Neural progenitor cell (in vitro differentiated cells): ENCODE measurements at regions not wholly inside any gene's neighbourhood (a gene's known extent, or its start where the extent isn't known, plus 50 kb on each side); places are given as distances from the start of the nearest gene placed in this dataset.

ENCODE experiments used
- DNase-seq: peaks from one replicate; pipeline ENCODE4 v3.0.0-alpha.2; 2016; ENCODE audit warnings: low spot score
- H2AFZ ChIP-seq: fragments of 200-600 bp; sonication (generic); replicated peaks from 2 replicates; pipeline ENCODE4 v1.6.1; 2016; ENCODE audit warnings: antibody characterized with exemption
- H3F3A ChIP-seq: fragments of 200-600 bp; sonication (generic); 2 replicates; pipeline ENCODE4 v1.6.1; 2016; ENCODE audit warnings: antibody characterized with exemption, low read depth
- H3K27ac ChIP-seq: fragments of 200-600 bp; sonication (generic); 2 replicates; pipeline ENCODE4 v1.5.1; 2016; ENCODE audit warnings: mild to moderate bottlenecking
- H3K27me3 ChIP-seq: fragments of 200-600 bp; sonication (generic); 2 replicates; pipeline ENCODE4 v1.6.1; 2016; ENCODE audit warnings: mild to moderate bottlenecking, moderate library complexity
- H3K36me3 ChIP-seq: fragments of 200-600 bp; sonication (generic); 2 replicates; pipeline ENCODE4 v1.5.1; 2016
- H3K4me1 ChIP-seq: fragments of 200-600 bp; sonication (generic); 2 replicates; pipeline ENCODE4 v1.6.1; 2016; ENCODE audit warnings: mixed run types
- H3K4me2 ChIP-seq: fragments of 200-600 bp; sonication (generic); 2 replicates; pipeline ENCODE4 v1.6.1; 2016
- H3K4me3 ChIP-seq: fragments of 200-600 bp; sonication (generic); 2 replicates; pipeline ENCODE4 v1.5.1; 2016
- H3K79me2 ChIP-seq: fragments of 200-600 bp; sonication (generic); 2 replicates; pipeline ENCODE4 v1.6.1; 2016; ENCODE audit warnings: low read depth
- H3K9ac ChIP-seq: fragments of 200-600 bp; sonication (generic); 2 replicates; pipeline ENCODE4 v1.6.1; 2016
- H3K9me3 ChIP-seq: fragments of 200-600 bp; sonication (generic); 2 replicates; pipeline ENCODE4 v1.5.1; 2016; ENCODE audit warnings: low read depth
- H4K20me1 ChIP-seq: fragments of 200-600 bp; sonication (generic); 2 replicates; pipeline ENCODE4 v1.6.1; 2016; ENCODE audit warnings: low read depth
- H3K27ac Mint-ChIP-seq: 3 replicates; pipeline ENCODE4 v1.8.0; 2021; ENCODE audit warnings: mixed read lengths
- H3K27me3 Mint-ChIP-seq: 2 replicates; pipeline ENCODE4 v1.8.0; 2022; ENCODE audit warnings: low read depth, mild to moderate bottlenecking, inconsistent platforms, moderate library complexity, mixed read lengths; ENCODE audit not compliant: insufficient read depth
- H3K36me3 Mint-ChIP-seq: 3 replicates; pipeline ENCODE4 v1.8.0; 2021; ENCODE audit warnings: mixed read lengths
- H3K4me1 Mint-ChIP-seq: 3 replicates; pipeline ENCODE4 v1.8.0; 2021; ENCODE audit warnings: mixed read lengths
- H3K4me3 Mint-ChIP-seq: 3 replicates; pipeline ENCODE4 v1.8.0; 2021; ENCODE audit warnings: mild to moderate bottlenecking, moderate library complexity, mixed read lengths
- H3K9me3 Mint-ChIP-seq: 3 replicates; pipeline ENCODE4 v1.8.0; 2020; ENCODE audit warnings: mixed read lengths
- CTCF ChIP-seq: fragments of 200-600 bp; sonication (generic); IDR thresholded peaks from 2 replicates; pipeline ENCODE4 v1.5.1; 2017; ENCODE audit warnings: antibody characterized with exemption, mild to moderate bottlenecking
- EZH2 ChIP-seq: fragments of 200-600 bp; sonication (generic); IDR thresholded peaks from 2 replicates; pipeline ENCODE4 v1.6.1; 2017; ENCODE audit warnings: antibody characterized with exemption, mild to moderate bottlenecking, moderate library complexity
- EZH2phosphoT487 ChIP-seq: fragments of 200-600 bp; sonication (generic); IDR thresholded peaks from 2 replicates; pipeline ENCODE4 v1.6.1; 2017; ENCODE audit warnings: antibody characterized with exemption

GRCh38 chr1:96565546-96565945 is 156.0 kb upstream of the PTBP2 start:
- Histone ChIP-seq H3F3A (no peaks in the 10 kb centered on the region), H2AFZ (no peak overlapping the region), H3K9ac (no peak overlapping the region), H3K9me3 (no peaks in the 10 kb centered on the region), H3K4me3 (no peak overlapping the region), H3K79me2 (no peaks in the 10 kb centered on the region), H3K4me1 (no peaks in the 10 kb centered on the region), H3K36me3 (no peaks in the 10 kb centered on the region), H4K20me1 (no peaks in the 10 kb centered on the region), H3K4me2 (no peak overlapping the region), H3K27me3 (no peaks in the 10 kb centered on the region), H3K27ac (no peak overlapping the region)
- Mint-ChIP-seq H3K36me3 (no peaks in the 10 kb centered on the region), H3K4me3 (no peak overlapping the region), H3K9me3 (peaks cover 4% of the 10 kb centered on the region), H3K27ac (no peak overlapping the region), H3K4me1 (peaks cover 9% of the 10 kb centered on the region), H3K27me3 (no peaks in the 10 kb centered on the region)
- no peak for TF ChIP-seq EZH2phosphoT487
- no peak for TF ChIP-seq CTCF
- TF ChIP-seq EZH2: no peak
- no peak for DNase-seq

GRCh38 chr1:96568639-96569038 is 152.9 kb upstream of the PTBP2 start:
- H3K9me3 Mint-ChIP-seq: peaks cover 8% of the 10 kb centered on the region

GRCh38 chr1:96569288-96569687 is 152.3 kb upstream of the PTBP2 start:
- Histone ChIP-seq H3K4me1 (no peaks in the 10 kb centered on the region), H3F3A (no peaks in the 10 kb centered on the region), H3K27me3 (no peaks in the 10 kb centered on the region), H3K36me3 (no peaks in the 10 kb centered on the region), H3K27ac (no peak overlapping the region), H3K4me3 (no peak overlapping the region), H2AFZ (no peak overlapping the region), H3K4me2 (no peak overlapping the region), H3K79me2 (no peaks in the 10 kb centered on the region), H3K9me3 (no peaks in the 10 kb centered on the region), H3K9ac (no peak overlapping the region), H4K20me1 (no peaks in the 10 kb centered on the region)
- H3K9me3 Mint-ChIP-seq: peaks cover 5% of the 10 kb centered on the region
- H3K36me3 Mint-ChIP-seq: no peaks in the 10 kb centered on the region
- no peak overlapping the region for H3K27ac Mint-ChIP-seq
- DNase-seq: no peak
- H3K4me3 Mint-ChIP-seq: no peak overlapping the region
- peaks cover 9% of the 10 kb centered on the region for H3K4me1 Mint-ChIP-seq
- TF ChIP-seq EZH2phosphoT487 (no peak), CTCF (no peak), EZH2 (no peak)
- no peaks in the 10 kb centered on the region for H3K27me3 Mint-ChIP-seq

More at GRCh38 chr1:96568639-96569038, 152.9 kb upstream of the PTBP2 start:
- H3K4me2 ChIP-seq: no peak overlapping the region
- H3K27me3 Mint-ChIP-seq: no peaks in the 10 kb centered on the region
- no peak overlapping the region for H3K27ac Mint-ChIP-seq
- H3K36me3 ChIP-seq: no peaks in the 10 kb centered on the region
- no peaks in the 10 kb centered on the region for H3K4me1 ChIP-seq
- no peaks in the 10 kb centered on the region for H4K20me1 ChIP-seq
- no peak overlapping the region for H3K4me3 Mint-ChIP-seq
- H3F3A ChIP-seq: no peaks in the 10 kb centered on the region
- H3K79me2 ChIP-seq: no peaks in the 10 kb centered on the region
- no peak overlapping the region for H3K4me3 ChIP-seq
- no peak overlapping the region for H3K9ac ChIP-seq
- H3K36me3 Mint-ChIP-seq: no peaks in the 10 kb centered on the region
- no peak for TF ChIP-seq EZH2
- TF ChIP-seq EZH2phosphoT487: no peak
- TF ChIP-seq CTCF: no peak
- H2AFZ ChIP-seq: no peak overlapping the region
- no peaks in the 10 kb centered on the region for H3K27me3 ChIP-seq
- no peaks in the 10 kb centered on the region for H3K9me3 ChIP-seq
- no peak overlapping the region for H3K27ac ChIP-seq
- DNase-seq: no peak
- peaks cover 9% of the 10 kb centered on the region for H3K4me1 Mint-ChIP-seq
